Dendritic cell treated with granulocyte-macrophage colony-stimulating factor and Interleukin-4, amounts not matched to agents 40 ng/mL and 50 ng/mL, for 4 days (primary cell): ENCODE measurements at regions not wholly inside any gene's neighbourhood (a gene's known extent, or its start where the extent isn't known, plus 50 kb on each side); places are given as distances from the start of the nearest gene placed in this dataset.
A peak's percentile ranks its signal among the peaks of the same experiment; 100 is the strongest.

Experiments
- H3K27ac Mint-ChIP-seq: one replicate; pipeline ENCODE4 v1.8.0; 2022; ENCODE audit warnings: mild to moderate bottlenecking, mixed read lengths
- H3K27me3 Mint-ChIP-seq: one replicate; pipeline ENCODE4 v1.8.0; 2022; ENCODE audit warnings: mild to moderate bottlenecking, mixed read lengths
- H3K36me3 Mint-ChIP-seq: one replicate; pipeline ENCODE4 v1.8.0; 2022; ENCODE audit warnings: low read depth, mixed read lengths
- H3K4me1 Mint-ChIP-seq: one replicate; pipeline ENCODE4 v1.8.0; 2022; ENCODE audit warnings: low read depth, mixed read lengths
- H3K4me3 Mint-ChIP-seq: one replicate; pipeline ENCODE4 v1.8.0; 2022; ENCODE audit warnings: mild to moderate bottlenecking, moderate library complexity, mixed read lengths
- H3K9me3 Mint-ChIP-seq: one replicate; pipeline ENCODE4 v1.8.0; 2022; ENCODE audit warnings: mixed read lengths
- intact Hi-C: fragments of 100-400 bp; cut with micrococcal nuclease; formaldehyde crosslinking; loops from one replicate; pipeline ENCODE4 v1.15.0; 2022

GRCh38 chr9:19941874-19942273, 153.0 kb upstream of the SLC24A2 start:
- Mint-ChIP-seq H3K27me3 (peaks cover 5% of the 10 kb centered on the region), H3K4me1 (peaks cover 15% of the 10 kb centered on the region), H3K27ac (no peak overlapping the region), H3K9me3 (no peaks in the 10 kb centered on the region), H3K4me3 (no peak overlapping the region), H3K36me3 (no peaks in the 10 kb centered on the region)
- intact Hi-C loops = no loop called here

- intact Hi-C loops = no loop called here
- Mint-ChIP-seq H3K4me3 (no peak overlapping the region), H3K36me3 (no peaks in the 10 kb centered on the region), H3K27me3 (peaks cover 5% of the 10 kb centered on the region), H3K27ac (no peak overlapping the region), H3K9me3 (no peaks in the 10 kb centered on the region), H3K4me1 (peaks cover 15% of the 10 kb centered on the region)
Measured at GRCh38 chr9:19940811-19941535, 152.1 kb upstream of the SLC24A2 start.

DNA sequence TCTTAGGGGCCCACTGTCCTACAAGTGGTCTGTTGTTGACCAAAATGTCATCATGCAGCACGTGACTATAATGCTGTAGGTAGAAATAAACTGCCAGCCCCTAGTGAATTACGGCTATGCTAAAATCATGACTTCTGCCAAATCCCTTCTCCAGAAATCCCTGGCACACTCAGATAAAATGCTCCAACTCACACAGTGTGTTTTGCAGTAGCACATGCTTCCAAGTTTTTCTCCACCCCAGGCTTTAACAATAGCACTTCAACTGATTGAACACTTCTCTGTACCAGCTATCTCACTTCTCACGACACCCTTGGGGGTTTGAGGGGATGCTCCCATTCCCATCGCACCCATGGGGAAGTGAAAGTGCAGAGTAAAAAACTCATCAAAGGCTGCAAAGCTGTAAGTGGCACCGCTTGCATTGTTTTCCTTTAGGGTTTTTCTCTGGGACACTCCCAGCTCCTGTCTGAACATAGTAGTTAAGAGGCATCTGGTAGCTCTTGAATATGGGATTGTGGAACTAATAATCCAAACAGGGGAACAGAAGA, 151.0 kb upstream of the SLC24A2 start:
- intact Hi-C loops = no loop called here
- H3K4me1 Mint-ChIP-seq = peaks cover 19% of the 10 kb centered on the region
- H3K27ac Mint-ChIP-seq = no peak overlapping the region
- no peaks in the 10 kb centered on the region for H3K9me3 Mint-ChIP-seq
- no peaks in the 10 kb centered on the region for H3K36me3 Mint-ChIP-seq
- H3K4me3 Mint-ChIP-seq = no peak overlapping the region
- H3K27me3 Mint-ChIP-seq = peaks cover 4% of the 10 kb centered on the region

DNA sequence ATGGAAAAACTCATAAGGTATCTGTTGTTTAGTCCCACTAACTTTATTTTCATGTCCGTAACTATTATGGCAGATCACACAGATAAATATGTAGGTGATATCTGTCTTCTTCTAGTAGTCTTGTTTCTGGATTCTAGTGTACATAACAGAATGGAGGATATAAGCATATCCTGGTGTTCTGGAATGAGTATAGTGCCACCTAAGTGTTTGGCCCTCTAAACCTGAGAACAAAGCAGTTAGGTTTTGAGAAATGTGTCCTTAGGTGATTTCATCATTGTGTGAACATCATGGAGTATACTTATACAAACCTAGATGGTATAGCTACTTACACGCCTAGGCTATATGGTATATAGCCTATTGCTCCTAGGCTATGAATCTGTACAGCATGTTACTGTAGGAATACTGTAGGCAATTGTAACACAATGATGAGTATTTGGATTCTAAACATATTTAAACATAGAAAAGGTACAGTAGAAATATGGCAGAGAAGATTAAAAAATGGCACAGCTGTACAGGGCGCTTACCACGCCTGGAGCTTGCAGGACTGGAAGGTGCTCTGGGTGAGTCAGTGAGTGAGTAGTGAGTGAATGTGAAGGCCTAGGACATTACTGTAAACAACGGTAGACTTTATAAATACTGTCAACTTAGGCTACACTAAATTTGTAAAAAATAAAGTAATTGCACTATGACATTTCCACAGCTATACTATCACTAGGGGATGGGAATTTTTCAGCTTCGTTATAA, 150.3 kb upstream of the SLC24A2 start:
- Mint-ChIP-seq H3K9me3 (no peaks in the 10 kb centered on the region), H3K4me1 (peaks cover 26% of the 10 kb centered on the region), H3K27ac (no peak overlapping the region), H3K36me3 (no peaks in the 10 kb centered on the region), H3K27me3 (peaks cover 8% of the 10 kb centered on the region), H3K4me3 (no peak overlapping the region)
- intact Hi-C loops = no loop called here

DNA sequence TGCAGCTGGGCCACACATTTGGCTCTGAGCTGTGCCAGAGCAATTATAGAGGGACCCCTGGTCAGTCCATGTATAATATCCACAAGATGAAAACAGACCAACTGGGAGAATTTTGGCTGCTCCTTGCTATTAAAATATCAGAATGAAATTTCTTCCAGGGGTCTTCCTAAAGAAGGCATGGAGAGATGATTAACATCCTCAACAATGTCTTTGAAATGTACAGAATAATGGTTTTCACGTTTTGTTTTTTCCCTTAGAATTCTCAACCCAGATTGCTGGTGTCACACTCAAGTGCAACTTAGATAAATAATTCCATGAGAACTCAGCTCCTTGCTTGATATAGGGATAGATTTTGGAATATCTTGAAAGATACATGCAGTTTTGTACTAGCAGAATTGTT, 148.3 kb upstream of the SLC24A2 start:
- Mint-ChIP-seq H3K9me3 (no peaks in the 10 kb centered on the region), H3K36me3 (no peaks in the 10 kb centered on the region), H3K27ac (no peak overlapping the region), H3K4me3 (no peak overlapping the region), H3K27me3 (peaks cover 10% of the 10 kb centered on the region), H3K4me1 (peaks cover 27% of the 10 kb centered on the region)
- intact Hi-C loops = no loop called here

- no peak overlapping the region for H3K4me3 Mint-ChIP-seq
- H3K4me1 Mint-ChIP-seq = peaks cover 27% of the 10 kb centered on the region
- no peaks in the 10 kb centered on the region for H3K9me3 Mint-ChIP-seq
- no peak overlapping the region for H3K27ac Mint-ChIP-seq
- intact Hi-C loops = no loop called here
- peaks cover 10% of the 10 kb centered on the region for H3K27me3 Mint-ChIP-seq
- H3K36me3 Mint-ChIP-seq = no peaks in the 10 kb centered on the region
Measured at GRCh38 chr9:19936598-19936997, 147.8 kb upstream of the SLC24A2 start.

- intact Hi-C loops = no loop called here
- peaks cover 10% of the 10 kb centered on the region for H3K27me3 Mint-ChIP-seq
- no peak overlapping the region for H3K4me3 Mint-ChIP-seq
- peaks cover 34% of the 10 kb centered on the region for H3K4me1 Mint-ChIP-seq
- no peaks in the 10 kb centered on the region for H3K36me3 Mint-ChIP-seq
- H3K27ac Mint-ChIP-seq = no peak overlapping the region
- no peaks in the 10 kb centered on the region for H3K9me3 Mint-ChIP-seq
Measured at GRCh38 chr9:19935422-19935821, 146.6 kb upstream of the SLC24A2 start.

GRCh38 chr9:19934301-19934871, 145.5 kb upstream of the SLC24A2 start:
- H3K27ac Mint-ChIP-seq = peak overlapping the region; percentile 18
- no peaks in the 10 kb centered on the region for H3K36me3 Mint-ChIP-seq
- H3K27me3 Mint-ChIP-seq = peaks cover 10% of the 10 kb centered on the region
- intact Hi-C loops = loop anchor here (5.0 kb wide), 1 partner anchor 258 kb away; no protein-coding TSS in a partner anchor
- H3K9me3 Mint-ChIP-seq = no peaks in the 10 kb centered on the region
- H3K4me1 Mint-ChIP-seq = peaks cover 28% of the 10 kb centered on the region
- peak overlapping the region; percentile 72 for H3K4me3 Mint-ChIP-seq

DNA sequence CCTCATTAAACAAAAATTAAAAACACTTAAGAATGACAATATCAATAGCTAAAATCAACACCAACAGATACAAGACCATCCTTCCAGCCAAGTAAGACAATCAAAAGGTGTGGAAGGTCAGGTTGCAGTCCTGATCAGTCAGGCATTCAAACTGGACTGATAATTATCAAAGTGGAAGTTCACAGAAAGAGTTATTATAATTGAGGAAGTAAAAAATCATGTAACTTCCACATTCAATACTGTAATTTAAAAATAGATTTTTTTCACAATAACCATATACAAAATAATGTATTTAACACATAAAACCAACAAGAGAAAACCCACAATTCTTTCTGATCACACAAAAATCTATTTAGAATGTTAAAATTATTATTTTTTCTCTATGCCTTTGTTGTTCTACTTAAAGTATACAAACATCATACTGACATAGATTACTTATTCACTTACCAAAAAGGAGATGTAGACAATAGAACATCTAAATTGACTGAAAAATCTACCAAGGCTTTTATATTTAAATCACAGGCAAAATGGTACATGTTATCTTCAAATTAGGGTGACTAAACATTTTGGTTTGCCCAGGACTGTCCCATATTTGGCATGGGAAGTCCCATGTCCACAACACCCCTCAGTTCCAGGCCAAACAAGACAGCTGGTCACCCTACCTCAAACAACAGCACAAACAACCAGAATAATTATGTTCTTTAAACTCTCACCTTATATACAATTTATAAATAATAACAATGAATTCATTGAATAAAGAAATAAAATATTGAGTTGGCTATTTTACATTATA, 142.5 kb upstream of the SLC24A2 start:
- Mint-ChIP-seq H3K9me3 (no peaks in the 10 kb centered on the region), H3K4me1 (peaks cover 30% of the 10 kb centered on the region), H3K36me3 (no peaks in the 10 kb centered on the region), H3K27me3 (peaks cover 22% of the 10 kb centered on the region), H3K27ac (no peak overlapping the region), H3K4me3 (no peak overlapping the region)
- intact Hi-C loops = loop anchor here (5.0 kb wide), 1 partner anchor 261 kb away; no protein-coding TSS in a partner anchor

- no peaks in the 10 kb centered on the region for H3K36me3 Mint-ChIP-seq
- H3K27me3 Mint-ChIP-seq = peaks cover 16% of the 10 kb centered on the region
Measured at GRCh38 chr9:19927560-19927959, 138.7 kb upstream of the SLC24A2 start.

GRCh38 chr9:19926774-19927173, 137.9 kb upstream of the SLC24A2 start:
- Mint-ChIP-seq H3K27ac (no peak overlapping the region), H3K9me3 (no peaks in the 10 kb centered on the region), H3K27me3 (peaks cover 16% of the 10 kb centered on the region), H3K4me3 (no peak overlapping the region), H3K36me3 (no peaks in the 10 kb centered on the region), H3K4me1 (peaks cover 25% of the 10 kb centered on the region)
- intact Hi-C loops = loop anchor here (1.0 to 10.0 kb wide), 4 partner anchors 431 to 1185 kb away; partner anchors contain the start of gene MLLT3

More at GRCh38 chr9:19927560-19927959, 138.7 kb upstream of the SLC24A2 start:
- Mint-ChIP-seq H3K4me3 (no peak overlapping the region), H3K4me1 (peaks cover 25% of the 10 kb centered on the region), H3K27ac (no peak overlapping the region), H3K9me3 (no peaks in the 10 kb centered on the region)
- intact Hi-C loops = loop anchor here (5.0 to 10.0 kb wide), 2 partner anchors 430 to 697 kb away; partner anchors contain the start of gene MLLT3

- Mint-ChIP-seq H3K9me3 (no peaks in the 10 kb centered on the region), H3K36me3 (no peaks in the 10 kb centered on the region), H3K27me3 (peaks cover 16% of the 10 kb centered on the region), H3K27ac (peak overlapping the region; percentile 50), H3K4me3 (peak overlapping the region; percentile 55), H3K4me1 (peaks cover 21% of the 10 kb centered on the region)
- intact Hi-C loops = loop anchor here (1.0 to 10.0 kb wide), 4 partner anchors 431 to 1185 kb away; partner anchors contain the start of gene MLLT3
Measured at GRCh38 chr9:19925674-19926503, 137.1 kb upstream of the SLC24A2 start.
